SK-N-SH (cell line): ENCODE measurements at regions not wholly inside any gene's neighbourhood (a gene's known extent, or its start where the extent isn't known, plus 50 kb on each side); places are given as distances from the start of the nearest gene placed in this dataset.

ENCODE experiments used
- CTCF ChIP-seq: fragments of 200-600 bp; sonication (generic); IDR thresholded peaks from 2 replicates; pipeline ENCODE4 v1.6.1; 2017; ENCODE audit warnings: antibody characterized with exemption, mild to moderate bottlenecking, moderate library complexity
- EZH2phosphoT487 ChIP-seq: fragments of 200-600 bp; sonication (generic); IDR thresholded peaks from 2 replicates; pipeline ENCODE4 v1.6.1; 2017; ENCODE audit warnings: low read depth, mixed run types, mild to moderate bottlenecking, antibody characterized with exemption, moderate library complexity, borderline replicate concordance
- FOXM1 ChIP-seq: IDR thresholded peaks from 2 replicates; pipeline ENCODE4 v1.4.0; 2012; ENCODE audit warnings: low read depth, mild to moderate bottlenecking
- JUND ChIP-seq: IDR thresholded peaks from 2 replicates; pipeline ENCODE4 v1.4.0; 2012
- MXI1 ChIP-seq: IDR thresholded peaks from 2 replicates; pipeline ENCODE4 v1.6.1; 2012; ENCODE audit warnings: mild to moderate bottlenecking, low read depth, low read length, improper control_type of control experiment
- POLR2AphosphoS5 ChIP-seq: IDR thresholded peaks from 2 replicates; pipeline ENCODE4 v1.6.1; 2012; ENCODE audit warnings: low read depth, low read length
- SMC3 ChIP-seq: IDR thresholded peaks from 2 replicates; pipeline ENCODE4 v1.6.1; 2012; ENCODE audit warnings: low read depth, low read length, improper control_type of control experiment
- YY1 ChIP-seq: IDR thresholded peaks from 2 replicates; pipeline ENCODE4 v1.4.0; 2012; ENCODE audit warnings: low read depth, mild to moderate bottlenecking

- TF ChIP-seq CTCF (no peak), YY1 (no peak), JUND (no peak), FOXM1 (no peak), SMC3 (no peak), MXI1 (no peak), EZH2phosphoT487 (no peak), POLR2AphosphoS5 (no peak)
Measured at GRCh38 chr16:72425571-72426341, 253.8 kb upstream of the PMFBP1 start.
